PC-3 (cell line): ENCODE measurements at regions not wholly inside any gene's neighbourhood (a gene's known extent, or its start where the extent isn't known, plus 50 kb on each side); places are given as distances from the start of the nearest gene placed in this dataset.

Experiments used
- ATAC-seq: fragments of 200-7000 bp; cut with Tn5 transposase; 2 replicates; pipeline ENCODE4 v1.9.1; 2020; ENCODE audit warnings: mild to moderate bottlenecking, moderate library complexity
- BruUV-seq: library from RNA; stranded (reverse); fragments of 400-500 nt; replicated peaks from 2 replicates; lab custom pipeline; 2021; lab: Mats Ljungman, UMichigan
- CTCF ChIA-PET: fragments of 300-600 bp; sonication (Branson Sonifier 250); formaldehyde crosslinking; loops from one replicate; lab custom pipeline; 2022; ENCODE audit warnings: antibody characterized with exemption; lab: Charles Lee
- POLR2A ChIA-PET: fragments of 300-600 bp; sonication (Branson Sonifier 250); formaldehyde crosslinking; loops from one replicate; lab custom pipeline; 2022; ENCODE audit warnings: antibody characterized with exemption; ENCODE audit not compliant: unreplicated experiment; lab: Charles Lee
- DNase-seq: peaks from one replicate; pipeline ENCODE4 v3.0.0-alpha.2; 2015
- H2AFZ ChIP-seq: fragments of 300-600 bp; sonication (generic); 2 replicates; pipeline ENCODE4 v1.6.0; 2016; ENCODE audit warnings: antibody characterized with exemption, low read length
- H3F3A ChIP-seq: fragments of 300-600 bp; sonication (generic); one replicate; pipeline ENCODE4 v1.6.0; 2017; ENCODE audit warnings: antibody characterized with exemption, low read length, control low read depth, mild to moderate bottlenecking; ENCODE audit not compliant: unreplicated experiment
- H3K27ac ChIP-seq: fragments of 300-600 bp; sonication (generic); 2 replicates; pipeline ENCODE4 v1.5.1; 2016; ENCODE audit warnings: mild to moderate bottlenecking, low read length
- H3K27me3 ChIP-seq: fragments of 300-600 bp; sonication (generic); 2 replicates; pipeline ENCODE4 v1.6.1; 2016; ENCODE audit warnings: low read length, mixed read lengths
- H3K36me3 ChIP-seq: fragments of 300-600 bp; sonication (generic); 2 replicates; pipeline ENCODE4 v1.6.1; 2016; ENCODE audit warnings: low read depth, mixed run types, low read length, mixed read lengths
- H3K4me1 ChIP-seq: fragments of 300-600 bp; sonication (generic); 2 replicates; pipeline ENCODE4 v1.5.1; 2016; ENCODE audit warnings: low read length; ENCODE audit not compliant: insufficient read depth
- H3K4me2 ChIP-seq: fragments of 300-600 bp; sonication (generic); 2 replicates; pipeline ENCODE4 v1.6.0; 2016; ENCODE audit warnings: low read length
- H3K4me3 ChIP-seq: fragments of 300-600 bp; sonication (generic); 2 replicates; pipeline ENCODE4 v1.5.1; 2016; ENCODE audit warnings: mild to moderate bottlenecking, low read length, mixed read lengths
- H3K79me2 ChIP-seq: fragments of 300-600 bp; sonication (generic); 2 replicates; pipeline ENCODE4 v1.6.1; 2017; ENCODE audit warnings: low read length, mixed read lengths
- H3K9ac ChIP-seq: fragments of 300-600 bp; sonication (generic); 2 replicates; pipeline ENCODE4 v1.6.0; 2016; ENCODE audit warnings: mild to moderate bottlenecking, low read length
- H3K9me2 ChIP-seq: fragments of 300-600 bp; sonication (generic); replicated peaks from 2 replicates; pipeline ENCODE4 v1.6.1; 2016; ENCODE audit warnings: mixed run types, low read length, mixed read lengths
- H3K9me3 ChIP-seq: fragments of 300-600 bp; sonication (generic); 2 replicates; pipeline ENCODE4 v1.6.1; 2016; ENCODE audit warnings: low read length, mixed read lengths
- H4K20me1 ChIP-seq: fragments of 300-600 bp; sonication (generic); 2 replicates; pipeline ENCODE4 v1.6.1; 2016; ENCODE audit warnings: low read length, mixed read lengths
- CTCF ChIP-seq: fragments of 300-600 bp; sonication (generic); conservative IDR thresholded peaks from 2 replicates; pipeline ENCODE4 v1.5.1; 2017; ENCODE audit warnings: antibody characterized with exemption, low read depth, mild to moderate bottlenecking, low read length
- EZH2 ChIP-seq: fragments of 300-600 bp; sonication (generic); IDR thresholded peaks from one replicate; pipeline ENCODE4 v1.6.1; 2017; ENCODE audit warnings: antibody characterized with exemption, mild to moderate bottlenecking, low read length; ENCODE audit not compliant: unreplicated experiment
- EZH2phosphoT487 ChIP-seq: fragments of 300-600 bp; sonication (generic); IDR thresholded peaks from 2 replicates; pipeline ENCODE4 v1.6.1; 2018; ENCODE audit warnings: mild to moderate bottlenecking, antibody characterized with exemption, low read length, borderline replicate concordance
- intact Hi-C: fragments of 100-400 bp; cut with micrococcal nuclease; formaldehyde crosslinking; loops from 2 replicates; pipeline ENCODE4 v1.9.0; 2023

- Histone ChIP-seq H4K20me1 (no peaks in the 10 kb centered on the region), H3K4me1 (no peaks in the 10 kb centered on the region; the same call in 1 of the 2 replicates), H3K9me2 (no peaks in the 10 kb centered on the region), H3K27ac (no peak overlapping the region), H2AFZ (no peak overlapping the region), H3K9ac (no peak overlapping the region), H3K4me2 (no peak overlapping the region), H3K9me3 (no peaks in the 10 kb centered on the region), H3K36me3 (no peaks in the 10 kb centered on the region), H3K27me3 (no peaks in the 10 kb centered on the region), H3K79me2 (no peaks in the 10 kb centered on the region), H3F3A (no peaks in the 10 kb centered on the region), H3K4me3 (no peak overlapping the region)
- ATAC-seq (no peak), DNase-seq (no peak)
- POLR2A ChIA-PET, result no interaction called here
- TF ChIP-seq EZH2 (no peak), EZH2phosphoT487 (no peak), CTCF (no peak)
- CTCF ChIA-PET, result interaction anchor here (1.0 kb wide), 1 partner anchor 17 kb away, joined by 4 read pairs; no protein-coding TSS in a partner anchor
- intact Hi-C loops, result loop anchor here (10.0 kb wide), 2 partner anchors 454 to 974 kb away; no protein-coding TSS in a partner anchor
- BruUV-seq, result no TSS peak
Measured at GRCh38 chr7:106170651-106171050, 58.5 kb upstream of the SYPL1 start.

- Histone ChIP-seq H3F3A (no peaks in the 10 kb centered on the region), H3K4me2 (no peak overlapping the region), H3K79me2 (no peaks in the 10 kb centered on the region), H3K27ac (no peak overlapping the region), H2AFZ (no peak overlapping the region), H3K27me3 (no peaks in the 10 kb centered on the region), H3K9me2 (no peaks in the 10 kb centered on the region), H3K36me3 (no peaks in the 10 kb centered on the region), H4K20me1 (no peaks in the 10 kb centered on the region), H3K4me3 (no peak overlapping the region), H3K9me3 (no peaks in the 10 kb centered on the region), H3K9ac (no peak overlapping the region), H3K4me1 (no peaks in the 10 kb centered on the region; the same call in 1 of the 2 replicates)
- ATAC-seq (no peak), DNase-seq (no peak)
- BruUV-seq, result no TSS peak
- CTCF ChIA-PET, result interaction anchor here (0.6 to 1.0 kb wide), 2 partner anchors 16 to 151 kb away, joined by 4 read pairs; no protein-coding TSS in a partner anchor
- TF ChIP-seq EZH2 (no peak), EZH2phosphoT487 (no peak), CTCF (no peak)
- intact Hi-C loops, result loop anchor here (10.0 kb wide), 2 partner anchors 455 to 975 kb away; no protein-coding TSS in a partner anchor
- POLR2A ChIA-PET, result no interaction called here
Measured at GRCh38 chr7:106169821-106170610, 57.9 kb upstream of the SYPL1 start.
